NK-92 treated with Interleukin-12 subunit alpha and Interleukin-12 subunit beta, amount 100 ng/mL, for 24 hours (cell line): ENCODE measurements at regions not wholly inside any gene's neighbourhood (a gene's known extent, or its start where the extent isn't known, plus 50 kb on each side); places are given as distances from the start of the nearest gene placed in this dataset.
"Not testable (repeated sequence)": the region's sequence is repeated elsewhere in the genome, so short reads cannot be mapped to it uniquely, and the experiment has no call there.

Source experiments
- DNase-seq: peaks from one replicate; lab custom pipeline; 2025; lab: John Stamatoyannopoulos, UW

DNA sequence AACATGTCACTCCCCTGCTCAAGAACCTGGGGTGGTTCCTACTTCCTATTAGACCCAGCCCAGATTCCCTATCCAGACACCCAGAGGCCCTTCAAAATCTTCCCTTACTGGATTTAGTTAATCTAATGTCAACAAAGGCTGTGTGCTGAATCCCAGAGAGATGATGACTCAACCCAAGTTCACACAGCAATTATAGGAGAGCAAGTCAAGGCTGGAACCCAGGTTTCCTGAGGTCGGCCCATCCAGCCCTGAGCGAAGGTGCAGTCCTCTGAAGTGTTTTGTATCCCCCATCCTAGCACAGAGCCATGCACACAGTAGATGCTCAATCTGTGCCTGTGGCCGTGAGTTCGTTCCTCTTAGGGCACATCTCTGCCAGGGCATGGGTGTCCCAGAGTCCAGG, 452.1 kb downstream of the GOLGA6L6 start:
- not testable (repeated sequence) for DNase-seq

DNA sequence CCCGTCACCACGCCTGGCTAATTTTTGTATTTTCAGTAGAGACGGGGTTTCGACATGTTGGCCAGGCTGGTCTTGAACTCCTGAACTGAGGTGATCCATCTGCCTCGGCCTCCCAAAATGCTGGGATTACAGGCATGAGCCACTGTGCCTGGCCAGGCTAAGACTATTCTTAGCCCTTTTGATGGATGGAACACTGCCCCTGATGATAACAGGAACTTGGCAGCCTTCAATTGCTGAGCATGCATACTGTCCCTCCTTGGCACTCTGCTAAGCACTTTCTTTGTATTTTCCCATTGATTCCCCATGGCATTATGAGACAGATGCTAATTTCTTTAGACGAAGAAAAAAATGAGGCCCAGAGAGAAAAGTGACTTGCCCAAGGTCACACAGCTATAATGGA, 457.6 kb downstream of the GOLGA6L6 start:
- not testable (repeated sequence) for DNase-seq

DNA sequence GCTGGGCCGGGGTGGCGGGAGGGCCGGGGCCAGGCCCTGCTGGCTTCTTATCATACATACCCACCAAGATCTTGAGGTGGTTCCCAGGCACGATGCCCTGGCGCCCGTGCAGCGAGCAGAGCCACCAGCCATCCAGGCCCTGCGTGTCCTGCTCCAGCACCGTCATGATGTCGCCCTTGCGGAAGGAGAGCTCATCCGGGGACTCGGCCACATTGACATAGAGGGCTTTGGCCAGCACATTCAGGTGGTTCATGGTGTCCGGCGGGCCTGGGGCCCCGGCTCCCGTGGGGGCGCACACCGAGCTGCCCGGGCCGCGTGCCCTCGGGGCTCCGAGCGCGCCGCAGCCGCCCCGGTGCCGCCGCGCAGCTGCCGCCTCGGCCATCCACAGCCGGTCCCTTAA, 467.5 kb downstream of the GOLGA6L6 start:
- DNase-seq: not testable (repeated sequence)

DNA sequence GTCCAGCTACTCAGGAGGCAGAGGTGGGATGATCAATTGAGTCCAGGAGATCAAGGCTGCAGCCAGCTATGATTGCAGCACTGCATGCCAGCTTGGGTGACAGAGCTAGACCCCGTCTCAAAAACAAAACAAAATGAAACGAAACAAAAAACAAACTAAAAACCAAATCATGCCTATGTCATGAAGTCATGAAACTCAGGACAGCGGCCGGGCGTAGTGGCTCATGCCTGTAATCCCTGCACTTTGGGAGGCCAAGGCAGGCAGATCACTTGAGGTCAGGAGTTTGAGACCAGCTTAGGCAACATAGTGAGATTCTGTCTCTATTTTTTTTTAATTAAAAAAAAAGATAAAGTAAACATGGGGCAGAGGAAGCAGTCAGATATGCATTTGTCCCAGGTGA, 472.6 kb downstream of the GOLGA6L6 start:
- DNase-seq: not testable (repeated sequence)

DNA sequence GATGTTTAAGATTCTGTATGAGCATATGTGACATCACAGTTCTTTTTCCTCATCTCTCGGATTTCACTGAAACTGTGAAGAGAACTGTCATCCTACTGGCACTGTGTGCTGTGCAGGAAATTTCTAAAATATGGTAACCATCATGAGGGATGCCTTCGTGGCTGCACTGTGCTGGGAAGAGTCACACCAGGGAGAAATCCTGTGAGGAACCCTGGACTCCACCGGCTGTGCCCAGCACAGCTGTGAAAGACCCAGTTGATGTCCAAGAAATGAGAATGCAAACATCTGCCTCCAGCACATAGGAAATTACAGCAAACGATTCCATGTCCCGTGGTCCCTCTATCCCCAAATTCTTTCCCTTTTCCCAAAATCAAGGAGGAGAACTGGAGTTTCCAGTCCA, 475.4 kb downstream of the GOLGA6L6 start:
- DNase-seq: not testable (repeated sequence)

DNA sequence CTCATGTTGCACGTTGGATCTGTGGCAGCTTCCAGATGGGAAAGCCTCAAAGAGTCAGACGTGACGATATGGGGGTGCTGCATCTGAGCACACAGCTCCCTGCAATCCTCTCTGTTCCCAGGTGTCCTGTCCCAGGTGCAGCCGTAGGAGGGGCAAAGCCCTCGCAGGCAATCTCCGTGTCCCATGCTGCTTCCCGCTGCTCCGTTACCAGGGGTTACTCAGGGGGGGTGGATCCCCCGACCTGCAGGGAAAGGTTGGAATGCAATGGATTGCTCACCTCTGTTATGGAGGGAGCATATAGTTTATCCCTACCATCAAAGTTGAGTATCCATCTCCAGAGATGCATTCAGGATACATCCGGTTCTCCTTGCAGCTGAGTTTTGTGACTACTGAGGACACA, 476.1 kb downstream of the GOLGA6L6 start:
- DNase-seq: not testable (repeated sequence)

DNA sequence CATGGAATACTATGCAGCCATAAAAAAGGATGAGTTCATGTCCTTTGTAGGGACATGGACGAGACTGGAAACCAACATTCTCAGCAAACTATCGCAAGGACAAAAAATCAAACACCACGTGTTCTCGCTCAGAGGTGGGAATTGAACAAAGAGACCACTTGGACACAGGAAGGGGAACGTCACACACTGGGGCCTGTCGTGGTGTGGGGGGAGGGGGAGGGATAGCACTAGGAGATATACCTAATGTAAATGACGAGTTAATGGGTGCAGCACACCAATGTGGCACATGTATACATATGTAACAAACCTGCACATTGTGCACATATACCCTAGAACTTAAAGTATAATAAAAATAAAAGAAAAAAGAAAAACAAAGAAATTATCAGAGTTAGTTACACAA, 478.4 kb downstream of the GOLGA6L6 start:
- DNase-seq: not testable (repeated sequence)

DNA sequence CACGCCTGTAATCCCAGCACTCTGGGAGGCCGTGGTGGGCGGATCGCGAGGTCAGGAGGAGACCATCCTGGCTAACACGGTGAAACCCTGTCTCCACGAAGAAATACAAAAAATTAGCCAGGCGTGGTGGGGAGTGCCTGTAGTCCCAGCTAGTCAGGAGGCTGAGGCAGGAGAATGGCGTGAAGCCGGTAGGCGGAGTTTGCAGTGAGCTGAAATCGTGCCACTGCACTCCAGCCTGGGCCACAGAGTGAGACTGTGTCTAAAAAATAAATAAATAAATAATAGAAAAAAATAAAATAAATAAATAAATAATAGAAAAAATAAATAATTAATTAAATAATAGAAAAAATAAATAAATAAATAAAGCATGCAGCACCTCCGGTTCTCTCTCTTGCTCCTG, 480.8 kb downstream of the GOLGA6L6 start:
- DNase-seq: not testable (repeated sequence)

DNA sequence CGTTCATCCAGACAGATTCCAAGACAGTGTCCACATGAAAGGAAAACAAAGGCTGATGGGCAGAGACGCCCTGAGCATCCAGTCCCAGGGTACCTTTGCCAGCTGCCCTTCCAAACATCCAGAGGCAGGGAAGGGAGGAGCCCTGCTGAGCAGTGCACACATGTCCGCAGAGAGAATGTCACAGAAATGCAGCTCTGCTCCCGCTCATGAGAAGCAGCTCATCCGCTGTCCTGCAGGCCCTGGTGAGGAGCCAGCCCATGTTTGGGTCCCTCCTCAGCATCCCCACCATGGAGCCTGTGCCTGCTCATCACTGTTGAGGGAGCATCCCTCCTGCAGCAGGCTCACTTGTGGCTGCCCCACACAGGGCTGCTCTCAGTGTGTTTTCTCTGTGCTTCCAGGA, 484.7 kb downstream of the GOLGA6L6 start:
- not testable (repeated sequence) for DNase-seq

DNA sequence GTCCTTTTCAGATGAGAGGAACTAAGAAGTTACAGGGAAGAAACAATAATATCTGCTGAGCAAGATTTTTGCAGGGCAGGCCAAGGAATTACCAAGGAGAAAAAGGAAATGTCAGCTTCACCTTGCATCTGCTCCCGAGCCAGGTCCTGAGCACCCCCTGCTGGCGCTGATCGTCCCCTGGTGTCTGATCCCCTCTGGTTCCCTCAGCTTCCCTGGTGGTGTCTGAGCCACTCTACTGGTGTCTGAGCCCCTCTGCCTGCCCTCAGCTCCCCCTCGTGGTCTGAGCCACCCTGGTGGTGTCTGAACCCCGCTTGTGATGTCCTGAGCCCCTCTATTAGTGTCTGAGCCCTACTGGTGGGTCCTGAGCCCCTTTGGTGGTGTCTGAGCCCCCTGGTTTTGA, 485.7 kb downstream of the GOLGA6L6 start:
- DNase-seq: not testable (repeated sequence)

DNA sequence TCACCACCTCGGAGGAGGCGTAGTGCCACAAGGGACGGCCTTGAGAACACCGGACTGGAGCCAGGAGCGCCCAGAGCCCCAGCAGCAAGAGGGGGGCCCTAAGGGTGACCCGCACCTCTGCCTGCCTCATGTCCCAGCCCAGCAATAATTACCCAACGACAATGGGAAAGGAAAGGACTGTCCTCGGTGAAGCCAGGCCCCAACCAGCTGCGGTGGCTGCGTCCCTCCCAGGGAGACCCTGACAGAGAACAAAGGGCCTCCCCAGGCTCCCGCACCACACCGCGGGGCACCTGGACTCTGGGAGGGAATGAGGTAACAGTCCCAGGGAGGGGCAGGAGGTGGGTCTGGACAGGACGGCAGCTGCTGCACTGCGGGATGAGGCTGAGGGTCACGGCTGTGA, 493.4 kb downstream of the GOLGA6L6 start:
- DNase-seq: not testable (repeated sequence)

DNA sequence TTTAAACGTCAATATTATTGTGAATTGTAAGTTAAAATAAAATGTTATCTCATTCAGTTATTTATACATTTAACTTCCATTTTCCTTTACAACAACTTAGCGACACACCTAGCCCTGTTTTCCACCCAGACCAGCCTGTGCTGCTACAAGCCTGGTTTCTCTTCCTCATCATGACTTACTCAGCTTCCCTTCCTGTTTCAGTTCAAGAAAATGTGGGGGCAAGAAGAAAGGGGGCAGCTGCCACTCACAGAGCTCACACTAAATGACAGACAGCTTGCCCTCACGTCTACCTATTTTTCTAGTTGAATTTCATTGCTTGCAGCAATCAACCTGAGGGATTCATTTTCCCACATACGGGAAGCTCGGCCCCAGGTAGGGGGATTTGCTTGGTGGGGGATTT, 496.4 kb downstream of the GOLGA6L6 start:
- DNase-seq: not testable (repeated sequence)

DNA sequence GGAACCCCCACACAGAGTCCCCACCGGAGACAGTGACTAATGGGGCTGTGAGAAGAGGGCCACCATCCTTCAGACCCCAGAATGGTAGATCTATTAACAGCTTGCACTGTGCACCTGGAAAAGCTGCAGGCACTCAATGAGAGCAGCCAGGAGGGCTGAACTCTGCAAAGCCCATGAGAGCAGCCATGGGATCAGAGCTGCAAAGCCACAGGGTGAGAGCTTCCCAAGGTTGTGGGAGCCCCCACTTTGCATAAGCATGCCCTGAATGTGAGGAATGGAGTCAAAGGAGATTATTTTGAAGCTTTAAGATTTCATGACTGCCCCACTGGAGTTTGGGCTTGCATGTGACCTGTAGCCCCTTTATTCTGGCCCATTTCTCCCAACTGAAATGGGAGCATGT, 500.9 kb downstream of the GOLGA6L6 start:
- DNase-seq: not testable (repeated sequence)

DNA sequence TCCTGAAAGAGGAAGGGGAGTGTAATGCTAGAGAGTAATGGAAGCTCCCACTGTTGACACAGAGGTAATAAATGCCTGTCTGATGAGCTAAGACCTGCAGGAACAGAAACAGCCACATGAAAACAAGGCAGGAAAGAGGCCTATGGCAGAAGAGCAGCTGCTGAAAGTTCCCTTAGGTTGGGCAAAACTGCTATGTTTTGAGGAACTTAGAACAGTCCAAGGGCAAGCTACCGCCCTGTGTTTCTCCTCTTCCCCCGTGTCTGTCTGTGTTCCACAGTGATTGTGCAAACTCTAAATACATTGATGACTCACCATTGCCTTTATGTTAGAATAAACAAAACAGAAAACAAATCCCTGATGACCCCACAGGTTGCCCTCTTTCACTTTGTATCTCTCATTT, 516.6 kb downstream of the GOLGA6L6 start:
- not testable (repeated sequence) for DNase-seq

DNA sequence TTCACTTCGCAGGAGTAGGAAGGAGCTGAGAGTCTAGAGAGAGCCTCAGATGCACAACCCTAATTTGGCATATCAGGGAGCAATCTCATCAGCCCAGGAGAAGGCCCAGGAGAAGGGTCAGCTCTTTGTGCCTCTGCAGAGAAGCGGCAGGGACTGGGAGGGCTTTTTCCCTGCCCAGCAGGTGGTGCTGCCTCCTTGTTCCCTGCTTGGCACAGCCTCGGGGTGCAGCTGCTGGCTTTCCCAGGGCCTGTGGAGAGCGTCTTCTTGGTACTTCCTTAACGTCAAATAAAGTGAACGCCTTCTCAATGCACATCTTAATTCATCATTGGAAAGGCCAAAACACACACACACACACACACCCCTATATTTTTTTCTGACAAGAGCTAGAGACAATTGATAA, 519.3 kb downstream of the GOLGA6L6 start:
- not testable (repeated sequence) for DNase-seq

DNA sequence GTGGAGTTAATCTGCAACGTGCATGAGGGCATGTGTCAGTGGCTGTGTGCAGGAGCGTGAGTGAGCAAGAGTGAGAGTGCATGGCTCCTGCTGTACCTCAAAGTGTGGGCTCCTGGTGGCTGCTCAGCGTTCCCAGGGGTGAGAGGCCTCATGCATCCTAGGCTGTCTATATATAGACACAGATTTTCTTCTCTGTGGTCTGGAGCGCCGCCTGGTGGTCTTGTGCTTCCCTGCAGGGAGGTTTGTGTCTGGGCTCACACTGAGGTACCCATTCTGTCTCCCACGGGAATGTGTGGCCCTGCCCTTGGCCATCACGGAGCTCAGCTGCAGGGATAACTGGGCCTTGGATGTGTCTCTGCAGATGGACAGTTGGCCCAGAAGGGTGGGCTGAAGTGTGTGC, 520.2 kb downstream of the GOLGA6L6 start:
- not testable (repeated sequence) for DNase-seq

DNA sequence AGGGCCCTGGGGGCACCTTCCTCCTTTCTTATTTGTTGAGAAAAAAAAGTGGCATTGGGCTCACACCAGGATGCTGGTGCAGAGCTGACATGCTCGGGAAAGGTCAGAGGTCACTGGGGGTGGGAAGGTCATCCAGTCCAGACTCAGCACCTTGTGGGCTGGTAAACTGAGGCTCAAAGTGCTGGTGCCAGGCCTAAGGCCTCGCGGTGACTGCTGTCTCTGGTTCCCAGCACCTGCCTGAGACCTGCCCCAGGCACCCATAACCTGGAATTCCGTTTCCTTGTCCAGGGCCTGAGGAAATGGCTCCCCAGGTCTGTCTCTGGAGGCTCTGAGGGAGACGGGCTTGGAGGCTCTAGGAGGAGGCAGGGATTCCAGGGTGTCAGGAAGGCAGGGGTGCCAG, 521.0 kb downstream of the GOLGA6L6 start:
- not testable (repeated sequence) for DNase-seq

DNA sequence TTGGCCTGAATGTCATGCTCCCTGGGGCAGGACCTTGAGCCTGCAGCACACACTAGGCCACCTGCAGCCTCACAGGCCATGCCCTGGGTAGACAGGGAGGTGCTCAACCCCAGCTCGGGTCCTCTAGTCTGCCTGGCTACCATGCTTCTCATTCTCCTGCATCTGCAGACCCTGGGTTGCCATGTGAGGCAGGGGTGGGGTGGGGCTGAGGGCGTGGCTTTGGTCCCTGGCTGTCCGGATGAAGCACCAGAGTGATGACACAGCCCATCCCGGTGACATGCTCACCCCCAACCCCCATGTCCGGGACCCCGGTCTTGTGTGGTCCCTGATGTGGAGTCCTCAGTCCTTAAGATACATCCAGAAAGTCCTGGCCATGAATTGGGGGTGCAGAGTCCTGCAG, 521.8 kb downstream of the GOLGA6L6 start:
- not testable (repeated sequence) for DNase-seq

DNA sequence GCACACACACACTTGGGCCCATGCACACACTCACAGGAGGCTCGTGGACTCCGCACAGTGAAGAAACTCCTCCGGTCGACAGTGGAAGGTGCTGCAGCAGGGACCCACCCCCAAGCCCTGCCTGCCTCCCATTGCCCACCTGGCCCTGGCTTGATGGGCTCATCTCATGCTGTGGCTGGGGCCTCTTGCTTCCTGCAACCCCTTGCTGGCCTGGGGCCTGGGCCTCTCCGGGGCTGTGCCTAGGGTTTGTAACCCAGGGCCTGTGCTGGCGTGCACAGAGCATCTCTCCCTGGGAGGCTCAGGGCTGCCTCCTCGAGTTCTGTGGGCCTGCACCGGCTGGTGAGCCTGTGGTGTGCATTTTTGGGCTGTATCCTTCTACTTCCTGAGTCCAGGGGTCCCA, 524.0 kb downstream of the GOLGA6L6 start:
- not testable (repeated sequence) for DNase-seq

DNA sequence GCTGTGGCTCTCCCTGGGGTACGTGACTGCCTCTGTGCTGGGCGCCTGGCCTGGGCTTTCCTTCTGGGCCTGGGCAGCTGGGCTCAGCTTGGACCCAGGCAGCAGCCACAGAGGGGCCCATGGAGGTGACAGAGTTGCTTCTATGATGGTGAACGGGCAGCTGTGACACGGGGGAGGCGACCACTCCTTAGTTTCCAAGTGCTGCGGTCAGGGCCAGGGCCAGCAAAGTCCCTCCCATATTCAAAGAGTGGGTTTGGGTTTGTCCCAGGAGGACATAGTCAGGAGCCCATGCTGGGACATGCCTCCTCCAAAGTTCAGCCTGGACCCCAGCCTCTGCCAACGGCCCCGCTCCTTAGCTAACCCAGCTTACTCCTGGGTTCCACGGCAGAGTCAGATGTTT, 524.7 kb downstream of the GOLGA6L6 start:
- DNase-seq: not testable (repeated sequence)

DNA sequence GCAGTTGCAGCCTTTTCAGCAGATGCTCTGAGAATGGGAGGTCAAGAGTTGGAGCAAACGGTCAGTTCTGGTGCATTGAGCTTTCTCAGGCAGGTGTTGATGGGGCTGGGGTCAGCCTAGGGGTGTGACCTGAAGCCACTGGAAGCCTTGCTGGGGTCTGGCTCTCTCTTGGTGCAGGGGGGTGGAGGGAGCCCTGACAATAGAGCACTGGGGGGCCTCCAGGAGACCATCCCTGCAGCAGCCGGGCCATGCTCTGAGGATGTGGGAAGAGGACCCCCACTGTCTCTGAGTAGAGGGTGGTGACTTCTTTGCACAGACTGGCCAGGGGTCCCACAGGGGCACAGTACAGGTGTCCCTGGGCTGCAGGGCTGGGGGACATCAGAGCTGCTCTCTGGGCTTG, 528.8 kb downstream of the GOLGA6L6 start:
- not testable (repeated sequence) for DNase-seq

DNA sequence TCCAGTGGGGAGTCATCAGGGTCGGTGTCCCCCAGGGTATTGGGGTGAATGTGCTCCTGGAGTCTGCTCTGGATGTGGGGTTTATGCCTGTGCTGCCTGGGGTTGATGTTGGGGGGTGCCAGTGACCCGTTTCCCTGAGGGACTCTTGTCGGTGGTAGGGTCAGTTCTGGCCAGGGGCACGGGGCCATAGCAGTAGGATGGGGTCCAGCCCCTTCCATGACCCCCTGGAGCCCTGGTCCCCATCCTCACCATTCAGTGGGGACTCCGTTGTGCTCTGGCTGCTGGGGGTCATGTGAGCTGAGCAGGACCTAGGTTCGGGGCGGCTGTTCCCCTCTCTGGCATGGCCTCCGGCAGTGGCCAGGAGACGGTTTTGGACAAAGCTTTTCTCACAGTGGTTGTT, 530.8 kb downstream of the GOLGA6L6 start:
- not testable (repeated sequence) for DNase-seq

DNA sequence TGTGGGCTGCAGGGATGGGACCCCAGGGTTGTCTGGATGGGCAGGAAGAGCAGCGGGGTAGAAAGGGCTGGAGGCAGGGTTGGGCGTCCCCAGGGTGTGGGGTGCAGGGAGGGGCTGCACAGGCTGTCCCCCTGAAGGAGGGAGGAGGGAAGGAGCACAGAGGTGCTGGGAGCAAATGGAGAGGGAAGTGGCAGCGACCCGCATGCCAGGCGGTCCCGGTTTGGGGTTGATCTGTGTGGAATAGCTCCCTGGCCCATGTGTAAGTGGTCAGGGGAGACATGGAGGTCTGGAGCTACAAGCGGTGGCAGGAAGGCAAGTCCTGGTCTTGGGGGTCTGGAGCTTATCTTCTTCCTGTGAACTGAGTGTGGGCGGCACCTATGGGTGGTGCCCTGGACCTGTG, 532.0 kb downstream of the GOLGA6L6 start:
- not testable (repeated sequence) for DNase-seq

DNA sequence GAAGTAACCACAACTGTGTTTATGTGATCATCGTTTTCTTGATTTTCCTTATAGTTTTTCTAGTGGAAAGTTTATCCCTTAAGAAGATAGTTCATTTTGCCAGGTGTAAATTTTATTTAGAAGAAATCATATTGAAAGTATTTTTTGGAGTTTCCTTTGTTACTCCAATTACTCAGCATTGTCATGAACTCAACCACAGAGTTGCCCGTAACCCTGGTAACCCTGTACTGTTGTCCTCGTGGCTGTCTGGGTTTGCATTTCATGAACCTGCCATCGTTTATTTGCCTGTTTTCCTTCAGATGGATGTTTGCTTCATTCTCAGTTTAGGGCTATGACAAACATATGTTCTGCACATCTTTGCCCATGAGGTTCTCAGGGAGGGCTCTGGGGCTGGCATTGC, 534.3 kb downstream of the GOLGA6L6 start:
- DNase-seq: not testable (repeated sequence)

DNA sequence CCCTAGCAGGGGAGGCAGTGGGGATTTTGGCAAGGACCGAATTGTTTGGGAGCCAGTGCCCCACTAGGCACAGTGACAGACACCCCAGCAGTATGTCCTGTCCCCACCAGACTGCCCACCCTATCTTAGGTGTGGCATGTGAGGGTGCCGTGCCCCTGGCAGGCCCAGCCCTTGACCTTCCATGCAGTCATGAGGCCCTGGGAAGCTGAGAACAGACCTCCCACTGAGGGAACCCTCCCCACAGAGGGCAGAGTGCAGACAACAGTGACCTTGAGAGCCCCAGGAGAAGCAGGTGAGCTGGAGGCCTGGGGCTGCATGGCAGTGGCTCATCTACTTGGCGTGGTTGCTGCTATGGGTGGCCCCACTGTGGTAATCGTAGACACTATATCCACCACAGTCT, 538.1 kb downstream of the GOLGA6L6 start:
- DNase-seq: not testable (repeated sequence)
